HG02759 (cell line): ENCODE measurements at regions not wholly inside any gene's neighbourhood (a gene's known extent, or its start where the extent isn't known, plus 50 kb on each side); places are given as distances from the start of the nearest gene placed in this dataset.

Experiments
- ATAC-seq: cut with Tn5 transposase; IDR thresholded peaks from one replicate; pipeline ENCODE4 v1.9.1; 2021; ENCODE audit warnings: mild to moderate bottlenecking, moderate library complexity; ENCODE audit not compliant: unreplicated experiment

DNA sequence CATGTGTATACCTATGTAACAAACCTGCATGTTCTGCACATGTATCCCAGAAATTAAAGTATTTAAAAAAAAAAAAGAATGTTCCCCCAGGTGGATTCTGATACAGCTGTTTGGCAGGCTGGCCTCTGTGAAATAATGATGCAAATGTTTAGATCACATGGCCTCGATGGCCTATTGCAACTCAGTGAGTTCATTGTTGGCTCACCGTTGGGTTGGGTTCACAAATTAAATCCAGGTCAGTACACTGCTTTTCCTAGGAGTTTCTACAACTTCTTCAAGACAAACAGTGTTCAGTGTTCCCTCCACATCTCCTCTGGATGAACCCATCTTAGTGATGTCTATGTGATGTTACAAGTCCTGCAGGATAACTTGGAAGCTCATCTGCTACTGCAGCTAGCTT, 58.3 kb upstream of the STXBP6 start:
- ATAC-seq = no peak

- no peak for ATAC-seq
Measured at GRCh38 chr14:25103820-25104219, 53.9 kb upstream of the STXBP6 start.

DNA sequence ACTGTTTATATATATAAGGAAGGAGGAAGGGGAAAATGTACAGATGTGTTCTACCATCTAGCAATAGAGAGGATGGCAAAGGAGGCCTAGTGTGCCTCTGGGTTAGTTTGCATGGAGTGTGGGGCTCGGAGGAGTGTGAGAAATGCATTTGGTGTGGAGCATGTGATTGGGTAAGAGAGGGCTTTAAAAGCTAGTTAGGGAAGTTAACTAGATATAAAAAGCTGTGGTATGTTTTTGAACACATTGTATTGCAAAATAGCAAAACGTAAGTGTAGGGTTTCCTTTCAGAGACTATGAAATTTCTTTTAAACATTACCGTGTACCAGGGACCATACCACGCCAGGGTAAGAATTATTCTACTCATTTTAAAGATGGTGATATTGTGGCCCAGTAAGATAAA, 53.3 kb upstream of the STXBP6 start:
- no peak for ATAC-seq

GRCh38 chr14:25102788-25103187, 52.8 kb upstream of the STXBP6 start:
- no peak for ATAC-seq

GRCh38 chr14:25101276-25101675, 51.3 kb upstream of the STXBP6 start:
- no peak for ATAC-seq
